ENCODE measurements at regions not wholly inside any gene's neighbourhood (a gene's known extent, or its start where the extent isn't known, plus 50 kb on each side); places are given as distances from the start of the nearest gene placed in this dataset.

- TF ChIP-seq REST (IDR thresholded peaks at IDR 0.05), result no peak
- no peak for TF ChIP-seq RNF2 (IDR thresholded peaks at IDR 0.05; ENCODE audit: borderline replicate concordance, low read depth)
- no peak for TF ChIP-seq NFE2L2 (conservative IDR thresholded peaks at IDR 0.05; ENCODE audit: low read length)
Observed at GRCh38 chr11:128397362-128397761, 190.0 kb downstream of the ETS1 start (continued).

- ChIA-PET POLR2A (no interaction called here), CTCF (no interaction called here)
- WGBS (ENCODE audit: missing lambda C conversion rate), result 78% methylated on average over 4 of the region's 4 CpGs
Observed at GRCh38 chr11:128394431-128395089, 192.8 kb downstream of the ETS1 start.

GRCh38 chr11:128392259-128392658 is 195.1 kb downstream of the ETS1 start:
- no peak overlapping the region for H3K27ac ChIP-seq
- POLR2A ChIA-PET, result no interaction called here
- ATAC-seq (no peak), FAIRE-seq (no peak), DNase-seq (ENCODE audit: low read depth in 1 of 2, low spot score in 1 of 2) (no peak)
- 74% methylated on average over 2 of the region's 2 CpGs for WGBS (ENCODE audit: missing lambda C conversion rate)
- H3K9me3 ChIP-seq, result no peaks in the 10 kb centered on the region
- no peaks in the 10 kb centered on the region for H3K4me1 ChIP-seq
- no peak overlapping the region for H3K4me2 ChIP-seq
- CTCF ChIA-PET, result interaction anchor here (0.6 to 1.1 kb wide), 2 partner anchors 101 to 156 kb away, joined by 3 read pairs; no protein-coding TSS in a partner anchor
- no peak for TF ChIP-seq EP300 (IDR thresholded peaks at IDR 0.05)
- TF ChIP-seq ZC3H11A (IDR thresholded peaks at IDR 0.05), result no peak
- TF ChIP-seq RARB (CRISPR knock-in tag; IDR thresholded peaks at IDR 0.05), result no peak
- no peak for TF ChIP-seq GATA3 (IDR thresholded peaks at IDR 0.05; ENCODE audit: borderline replicate concordance)
- no peak for TF ChIP-seq KDM5A (IDR thresholded peaks at IDR 0.05)
- TF ChIP-seq PHF8 (IDR thresholded peaks at IDR 0.05; ENCODE audit: borderline replicate concordance, low read depth), result no peak
- TF ChIP-seq RAD21 (conservative IDR thresholded peaks at IDR 0.05 in 1 of 2, IDR thresholded peaks at IDR 0.05 in 1 of 2), result no peak
- no peak for TF ChIP-seq EHMT2 (IDR thresholded peaks at IDR 0.05; ENCODE audit: low read depth)
- no peak for TF ChIP-seq HOXB5 (CRISPR knock-in tag; IDR thresholded peaks at IDR 0.05)
- no peak for TF ChIP-seq KDM1A (IDR thresholded peaks at IDR 0.05; ENCODE audit: low read depth)
- TF ChIP-seq FOSL2 (IDR thresholded peaks at IDR 0.05), result no peak
- no peak for TF ChIP-seq FOSL2 (CRISPR knock-in tag; IDR thresholded peaks at IDR 0.05)
- no peak for TF ChIP-seq MAX (IDR thresholded peaks at IDR 0.05)
- no peak for TF ChIP-seq ATOH8 (CRISPR knock-in tag; IDR thresholded peaks at IDR 0.05; ENCODE audit: low read depth)
- TF ChIP-seq PBX3 (IDR thresholded peaks at IDR 0.05), result no peak
- TF ChIP-seq CEBPB (IDR thresholded peaks at IDR 0.05), result no peak
- TF ChIP-seq FOXS1 (CRISPR knock-in tag; IDR thresholded peaks at IDR 0.05), result no peak
- no peak for TF ChIP-seq ZSCAN20 (CRISPR knock-in tag; IDR thresholded peaks at IDR 0.05)
- H3K4me3 ChIP-seq, result no peak overlapping the region

More at GRCh38 chr11:128394431-128395089, 192.8 kb downstream of the ETS1 start:
- Histone ChIP-seq H3K9me3 (no peaks in the 10 kb centered on the region), H3K4me1 (no peaks in the 10 kb centered on the region), H3K4me2 (no peak overlapping the region), H3K27ac (no peak overlapping the region), H3K4me3 (no peak overlapping the region)
- FAIRE-seq, result no peak
- TF ChIP-seq JUNB (IDR thresholded peaks at IDR 0.05), result no peak
- TF ChIP-seq ZC3H11A (IDR thresholded peaks at IDR 0.05), result no peak
- TF ChIP-seq SREBF2 (IDR thresholded peaks at IDR 0.05), result no peak
- TF ChIP-seq RARB (CRISPR knock-in tag; IDR thresholded peaks at IDR 0.05), result no peak
- TF ChIP-seq POLR2AphosphoS2 (conservative IDR thresholded peaks at IDR 0.05; ENCODE audit: low read length), result no peak
- no peak for TF ChIP-seq RCOR1 (IDR thresholded peaks at IDR 0.05; ENCODE audit: low read depth, low read length)
- no peak for TF ChIP-seq NR3C1 (IDR thresholded peaks at IDR 0.05)
- TF ChIP-seq MAX (IDR thresholded peaks at IDR 0.05), result no peak
- ATAC-seq, result no peak
- no peak for DNase-seq (ENCODE audit: low read depth in 1 of 2, low spot score in 1 of 2)
